Adrenal gland (tissue), 9 donors: ENCODE measurements at regions not wholly inside any gene's neighbourhood (a gene's known extent, or its start where the extent isn't known, plus 50 kb on each side); places are given as distances from the start of the nearest gene placed in this dataset.
A peak's percentile ranks its signal among the peaks of the same experiment; 100 is the strongest.

Source experiments
- DNase-seq, 7 donors: peaks; one replicate each; pipeline ENCODE4 v3.0.0-alpha.2; 2019 to 2020
- H3K27ac ChIP-seq, 5 donors: fragments of 200-600 bp; sonication (generic) in 4 of 5; 1 replicate in 3 of 5; 2 replicates in 2 of 5; pipeline versions ENCODE4 v1.5.1 to v1.8.0; 2016 to 2020; ENCODE audit warnings: mild to moderate bottlenecking in 1 of 5
- H3K27me3 ChIP-seq: fragments of 200-600 bp; 2 replicates; pipeline ENCODE4 v1.8.0; 2021
- H3K36me3 ChIP-seq, 2 donors: fragments of 200-600 bp; replicated peaks in 1 of 2; 1 replicate in 1 of 2; 2 replicates in 1 of 2; pipeline versions ENCODE4 v1.5.1 to v1.8.0; 2018 to 2022
- H3K4me1 ChIP-seq, 2 donors: fragments of 200-600 bp; replicated peaks in 1 of 2; 1 replicate in 1 of 2; 2 replicates in 1 of 2; pipeline versions ENCODE4 v1.5.1 to v1.8.0; 2018 to 2021
- H3K4me3 ChIP-seq, 4 donors: fragments of 200-600 bp; sonication (generic) in 3 of 4; one replicate each; pipeline ENCODE4 v1.5.1; 2016 to 2018
- H3K9me3 ChIP-seq, 3 donors: fragments of 200-600 bp; sonication (generic) in 1 of 3; replicated peaks in 1 of 3; 1 replicate in 2 of 3; 2 replicates in 1 of 3; pipeline versions ENCODE4 v1.5.1 to v1.8.0; 2016 to 2021
- CTCF ChIP-seq, 6 experiments: fragments of 450-650 bp in 4 of 6; fragments of 200-600 bp in 2 of 6; sonication (generic) in 1 of 6; IDR thresholded peaks; 1 replicate in 5 of 6; 2 replicates in 1 of 6; pipeline versions ENCODE4 v1.5.1 to v1.8.0; 2016 to 2021; ENCODE audit warnings: antibody characterized with exemption in 6 of 6, mild to moderate bottlenecking in 2 of 6, moderate library complexity in 1 of 6
- POLR2A ChIP-seq, 2 donors: fragments of 450-650 bp; IDR thresholded peaks; one replicate each; pipeline ENCODE4 v1.6.1; 2017; ENCODE audit warnings: antibody characterized with exemption in 2 of 2, mild to moderate bottlenecking in 2 of 2, moderate library complexity in 1 of 2
- WGBS, 4 donors: extraction: QIAGEN DNeasy Blood & Tissue Kit in 2 of 4; methylation state at CpG; one replicate each; pipeline versions ENCODE4 v1.1.5 to v1.1.7; 2013 to 2017; 5-methylcytosine and 5-hydroxymethylcytosine counted together
- intact Hi-C, 2 donors: fragments of 100-400 bp; cut with DNase I; formaldehyde crosslinking; loops; one replicate each; pipeline versions ENCODE4 v1.14.1 to v1.15.0; 2022 to 2023
- donor health status: healthy with polysubstance abuse.
- donor health status: Bipolar disorder and iron deficiency.
- donor health status: DM: yes; HTN: yes; CAD: no.
- donor health status: DM: no; HTN: no; CAD: no.
- donor health status: DM: no; HTN: no; CAD: no.

GRCh38 chr13:95492044-95492801, 60.3 kb upstream of the CLDN10 start:
- intact Hi-C loops = no loop called here
- Histone ChIP-seq H3K4me3 (no peak overlapping the region), H3K36me3 (no peaks in the 10 kb centered on the region), H3K27ac (no peak overlapping the region), H3K4me1 (no peaks in the 10 kb centered on the region), H3K9me3 (no peaks in the 10 kb centered on the region), H3K27me3 (no peaks in the 10 kb centered on the region)
- no peak for TF ChIP-seq CTCF (IDR thresholded peaks at IDR 0.05)
- no peak for TF ChIP-seq POLR2A (IDR thresholded peaks at IDR 0.05)
- peak in 1 of 7 donors; percentile 39 for DNase-seq
- 59 to 79% (median 69%) methylated on average over 7 to 8 of the region's 8 CpGs for WGBS, 4 donors

- H3K4me3 ChIP-seq = no peak overlapping the region
- intact Hi-C loops = no loop called here
- H3K36me3 ChIP-seq = no peaks in the 10 kb centered on the region
- 47 to 49% (median 47%) methylated on average over 7 of the region's 7 CpGs for WGBS, 4 donors
- H3K27me3 ChIP-seq = no peaks in the 10 kb centered on the region
- DNase-seq = peak in 1 of 7 donors; percentile 16
- no peaks in the 10 kb centered on the region for H3K4me1 ChIP-seq
- no peaks in the 10 kb centered on the region for H3K9me3 ChIP-seq
- TF ChIP-seq CTCF (IDR thresholded peaks at IDR 0.05) (peak; percentile 42 to 75 (median 64)), POLR2A (IDR thresholded peaks at IDR 0.05) (no peak)
- no peak overlapping the region for H3K27ac ChIP-seq
These were observed 58.3 kb upstream of the CLDN10 start for GRCh38 chr13:95494082-95494681.

GRCh38 chr13:95496485-95496884, 56.0 kb upstream of the CLDN10 start:
- H3K4me3 ChIP-seq = no peak overlapping the region
- TF ChIP-seq POLR2A (IDR thresholded peaks at IDR 0.05) (no peak), CTCF (IDR thresholded peaks at IDR 0.05) (no peak)
- H3K36me3 ChIP-seq = no peaks in the 10 kb centered on the region
- H3K9me3 ChIP-seq = no peaks in the 10 kb centered on the region
- no peaks in the 10 kb centered on the region for H3K27me3 ChIP-seq
- DNase-seq = no peak
- H3K4me1 ChIP-seq = no peaks in the 10 kb centered on the region
- intact Hi-C loops = no loop called here
- 70 to 88% (median 81%) methylated on average over 4 of the region's 4 CpGs for WGBS, 4 donors
- no peak overlapping the region for H3K27ac ChIP-seq

- intact Hi-C loops = no loop called here
- Histone ChIP-seq H3K9me3 (no peaks in the 10 kb centered on the region), H3K4me1 (no peaks in the 10 kb centered on the region), H3K36me3 (no peaks in the 10 kb centered on the region), H3K27me3 (no peaks in the 10 kb centered on the region), H3K4me3 (no peak overlapping the region), H3K27ac (no peak overlapping the region)
- WGBS, 4 donors = 40 to 69% (median 65%) methylated on average over 3 of the region's 3 CpGs
- DNase-seq = no peak
- TF ChIP-seq CTCF (IDR thresholded peaks at IDR 0.05) (no peak), POLR2A (IDR thresholded peaks at IDR 0.05) (no peak)
These were observed 55.1 kb upstream of the CLDN10 start for GRCh38 chr13:95497381-95497807.
